ENCODE measurements at regions not wholly inside any gene's neighbourhood (a gene's known extent, or its start where the extent isn't known, plus 50 kb on each side); places are given as distances from the start of the nearest gene placed in this dataset.

- TF ChIP-seq CTCF (IDR thresholded peaks at IDR 0.05; ENCODE audit: extremely low read depth, low read depth, low read length), result no peak
- peak overlapping the region; percentile 71 for H2AFZ ChIP-seq (ENCODE audit: low read length)
- H3K4me2 ChIP-seq (ENCODE audit: insufficient read depth, low read length), result peak overlapping the region; percentile 56
- peak overlapping the region; percentile 32 for H3K27ac ChIP-seq (ENCODE audit: low read depth, low read length)
- peaks cover 12% of the 10 kb centered on the region for H3K4me1 ChIP-seq (ENCODE audit: insufficient read depth, low read length)
- no peaks in the 10 kb centered on the region for H3K36me3 ChIP-seq (ENCODE audit: insufficient read depth, low read length)
- DNase-seq (ENCODE audit: insufficient read length, low spot score, missing footprints), result peak; percentile 62
- no peaks in the 10 kb centered on the region for H3K79me2 ChIP-seq (ENCODE audit: insufficient read depth, low read length)
- H3K27me3 ChIP-seq (ENCODE audit: insufficient read depth, low read length), result no peaks in the 10 kb centered on the region
- H3K9me3 ChIP-seq (ENCODE audit: low read depth, low read length), result no peaks in the 10 kb centered on the region
- no peak overlapping the region for H3K4me3 ChIP-seq (ENCODE audit: insufficient read depth, low read length)
- H4K20me1 ChIP-seq (ENCODE audit: insufficient read depth, low read length), result no peaks in the 10 kb centered on the region
Measured at GRCh38 chr3:152197451-152197850, 71.3 kb upstream of the MBNL1 start.

DNA sequence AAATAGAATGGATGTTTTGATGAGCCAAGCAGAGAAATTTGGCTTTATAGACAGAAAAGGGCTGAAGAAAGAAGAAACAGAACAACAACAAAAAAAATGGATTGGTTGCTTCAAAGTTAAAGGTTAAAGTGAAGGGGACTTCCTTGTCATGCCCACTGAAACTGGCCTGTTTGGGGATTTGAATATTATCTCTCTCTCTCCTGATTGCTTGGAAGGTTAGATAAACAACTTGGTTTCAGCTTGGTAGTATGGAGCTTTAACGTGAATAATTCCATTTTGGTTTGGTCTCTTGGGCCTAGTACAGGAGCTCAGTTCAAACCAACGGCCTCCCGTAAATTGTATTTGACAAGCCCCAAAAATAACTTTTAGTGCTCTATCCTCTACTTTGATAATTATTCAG is 70.8 kb upstream of the MBNL1 start:
- Histone ChIP-seq H3K9me3 (ENCODE audit: low read depth, low read length) (no peaks in the 10 kb centered on the region), H4K20me1 (ENCODE audit: insufficient read depth, low read length) (no peaks in the 10 kb centered on the region), H3K36me3 (ENCODE audit: insufficient read depth, low read length) (no peaks in the 10 kb centered on the region), H3K27ac (ENCODE audit: low read depth, low read length) (peak overlapping the region; percentile 32), H3K4me3 (ENCODE audit: insufficient read depth, low read length) (no peak overlapping the region), H3K4me2 (ENCODE audit: insufficient read depth, low read length) (peak overlapping the region; percentile 56), H3K27me3 (ENCODE audit: insufficient read depth, low read length) (no peaks in the 10 kb centered on the region), H2AFZ (ENCODE audit: low read length) (peak overlapping the region; percentile 71), H3K79me2 (ENCODE audit: insufficient read depth, low read length) (no peaks in the 10 kb centered on the region), H3K4me1 (ENCODE audit: insufficient read depth, low read length) (peaks cover 15% of the 10 kb centered on the region)
- no peak for DNase-seq (ENCODE audit: insufficient read length, low spot score, missing footprints)
- TF ChIP-seq CTCF (IDR thresholded peaks at IDR 0.05; ENCODE audit: extremely low read depth, low read depth, low read length), result no peak

DNA sequence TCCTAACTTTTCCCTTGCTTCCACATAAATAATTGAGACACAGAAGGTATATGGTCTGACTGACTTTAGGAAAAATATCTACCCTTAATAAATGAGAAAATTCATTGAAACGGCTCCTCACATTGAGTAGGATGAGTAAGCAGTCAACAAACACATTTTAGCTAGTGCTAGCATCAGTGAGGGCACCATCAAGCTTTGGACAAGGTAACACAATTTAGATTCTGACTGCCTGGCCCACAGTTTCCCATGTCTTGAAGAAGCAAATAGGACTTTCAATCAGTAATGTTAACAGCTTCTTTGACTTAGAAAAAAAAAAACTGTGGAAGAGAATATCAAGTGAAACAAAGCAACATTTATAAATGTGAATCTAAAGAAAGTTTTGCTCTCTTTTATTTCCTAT is 70.1 kb upstream of the MBNL1 start:
- Histone ChIP-seq H3K4me1 (ENCODE audit: insufficient read depth, low read length) (peaks cover 22% of the 10 kb centered on the region), H3K36me3 (ENCODE audit: insufficient read depth, low read length) (no peaks in the 10 kb centered on the region), H3K4me2 (ENCODE audit: insufficient read depth, low read length) (no peak overlapping the region), H3K4me3 (ENCODE audit: insufficient read depth, low read length) (no peak overlapping the region), H3K79me2 (ENCODE audit: insufficient read depth, low read length) (no peaks in the 10 kb centered on the region), H2AFZ (ENCODE audit: low read length) (no peak overlapping the region), H4K20me1 (ENCODE audit: insufficient read depth, low read length) (no peaks in the 10 kb centered on the region), H3K27me3 (ENCODE audit: insufficient read depth, low read length) (no peaks in the 10 kb centered on the region), H3K9me3 (ENCODE audit: low read depth, low read length) (no peaks in the 10 kb centered on the region), H3K27ac (ENCODE audit: low read depth, low read length) (no peak overlapping the region)
- TF ChIP-seq CTCF (IDR thresholded peaks at IDR 0.05; ENCODE audit: extremely low read depth, low read depth, low read length), result no peak
- DNase-seq (ENCODE audit: insufficient read length, low spot score, missing footprints), result no peak

DNA sequence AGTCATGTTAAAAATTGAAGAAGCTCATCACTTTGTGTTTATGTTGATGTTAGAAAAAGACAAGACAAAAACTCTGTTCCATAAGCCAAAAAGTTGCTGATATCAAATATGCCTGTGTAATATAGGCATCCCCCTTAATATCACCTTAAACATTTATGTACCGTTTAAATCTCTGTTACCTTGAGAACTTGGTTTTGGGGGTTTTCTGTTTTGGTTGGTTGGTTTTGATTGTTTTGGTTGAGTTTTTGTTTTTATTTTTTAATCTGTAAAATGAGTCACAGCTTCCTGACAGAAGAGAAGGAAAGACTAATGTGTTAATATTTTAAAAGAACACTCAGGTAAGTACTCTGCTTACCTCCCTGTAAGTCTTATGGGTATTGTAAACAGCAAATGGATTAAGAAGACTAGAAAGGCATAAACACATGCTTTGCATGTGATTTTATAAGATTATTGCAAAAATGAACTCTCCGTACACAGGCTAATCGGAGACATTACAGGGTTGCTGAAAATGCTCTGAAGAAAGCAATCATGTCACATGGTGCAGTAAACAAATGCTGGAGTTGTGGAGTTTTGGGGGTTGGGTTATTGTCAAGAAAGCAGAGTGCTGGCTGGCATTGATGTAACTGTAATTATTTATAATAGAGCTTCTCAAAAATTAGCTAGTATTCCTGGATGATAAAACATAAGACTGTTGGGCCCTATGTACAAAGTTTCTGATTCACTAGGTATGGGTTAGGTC is 69.5 kb upstream of the MBNL1 start:
- Histone ChIP-seq H3K4me2 (ENCODE audit: insufficient read depth, low read length) (no peak overlapping the region), H3K4me3 (ENCODE audit: insufficient read depth, low read length) (no peak overlapping the region), H3K27ac (ENCODE audit: low read depth, low read length) (no peak overlapping the region), H3K27me3 (ENCODE audit: insufficient read depth, low read length) (no peaks in the 10 kb centered on the region), H3K36me3 (ENCODE audit: insufficient read depth, low read length) (no peaks in the 10 kb centered on the region), H3K79me2 (ENCODE audit: insufficient read depth, low read length) (no peaks in the 10 kb centered on the region), H3K4me1 (ENCODE audit: insufficient read depth, low read length) (peaks cover 28% of the 10 kb centered on the region), H3K9me3 (ENCODE audit: low read depth, low read length) (no peaks in the 10 kb centered on the region), H4K20me1 (ENCODE audit: insufficient read depth, low read length) (no peaks in the 10 kb centered on the region), H2AFZ (ENCODE audit: low read length) (peak overlapping the region; percentile 17)
- no peak for DNase-seq (ENCODE audit: insufficient read length, low spot score, missing footprints)
- TF ChIP-seq CTCF (IDR thresholded peaks at IDR 0.05; ENCODE audit: extremely low read depth, low read depth, low read length), result no peak
